GM12873 (cell line): ENCODE measurements at regions not wholly inside any gene's neighbourhood (a gene's known extent, or its start where the extent isn't known, plus 50 kb on each side); places are given as distances from the start of the nearest gene placed in this dataset.
A peak's percentile ranks its signal among the peaks of the same experiment; 100 is the strongest.

Experiments
- TF ChIP-seq, protein P1 (sequence below): IDR thresholded peaks from 2 replicates; pipeline ENCODE4 v1.5.1; 2012; ENCODE audit warnings: low read depth, mild to moderate bottlenecking, moderate library complexity, low read length, control low read depth; ENCODE audit not compliant: insufficient read depth; ENCODE audit errors: missing control alignments

GRCh38 chr2:131659168-131659572 lies 131.5 kb downstream of the CCDC74A start:
- TF ChIP-seq, protein P1, sequence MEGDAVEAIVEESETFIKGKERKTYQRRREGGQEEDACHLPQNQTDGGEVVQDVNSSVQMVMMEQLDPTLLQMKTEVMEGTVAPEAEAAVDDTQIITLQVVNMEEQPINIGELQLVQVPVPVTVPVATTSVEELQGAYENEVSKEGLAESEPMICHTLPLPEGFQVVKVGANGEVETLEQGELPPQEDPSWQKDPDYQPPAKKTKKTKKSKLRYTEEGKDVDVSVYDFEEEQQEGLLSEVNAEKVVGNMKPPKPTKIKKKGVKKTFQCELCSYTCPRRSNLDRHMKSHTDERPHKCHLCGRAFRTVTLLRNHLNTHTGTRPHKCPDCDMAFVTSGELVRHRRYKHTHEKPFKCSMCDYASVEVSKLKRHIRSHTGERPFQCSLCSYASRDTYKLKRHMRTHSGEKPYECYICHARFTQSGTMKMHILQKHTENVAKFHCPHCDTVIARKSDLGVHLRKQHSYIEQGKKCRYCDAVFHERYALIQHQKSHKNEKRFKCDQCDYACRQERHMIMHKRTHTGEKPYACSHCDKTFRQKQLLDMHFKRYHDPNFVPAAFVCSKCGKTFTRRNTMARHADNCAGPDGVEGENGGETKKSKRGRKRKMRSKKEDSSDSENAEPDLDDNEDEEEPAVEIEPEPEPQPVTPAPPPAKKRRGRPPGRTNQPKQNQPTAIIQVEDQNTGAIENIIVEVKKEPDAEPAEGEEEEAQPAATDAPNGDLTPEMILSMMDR = no peak

DNA sequence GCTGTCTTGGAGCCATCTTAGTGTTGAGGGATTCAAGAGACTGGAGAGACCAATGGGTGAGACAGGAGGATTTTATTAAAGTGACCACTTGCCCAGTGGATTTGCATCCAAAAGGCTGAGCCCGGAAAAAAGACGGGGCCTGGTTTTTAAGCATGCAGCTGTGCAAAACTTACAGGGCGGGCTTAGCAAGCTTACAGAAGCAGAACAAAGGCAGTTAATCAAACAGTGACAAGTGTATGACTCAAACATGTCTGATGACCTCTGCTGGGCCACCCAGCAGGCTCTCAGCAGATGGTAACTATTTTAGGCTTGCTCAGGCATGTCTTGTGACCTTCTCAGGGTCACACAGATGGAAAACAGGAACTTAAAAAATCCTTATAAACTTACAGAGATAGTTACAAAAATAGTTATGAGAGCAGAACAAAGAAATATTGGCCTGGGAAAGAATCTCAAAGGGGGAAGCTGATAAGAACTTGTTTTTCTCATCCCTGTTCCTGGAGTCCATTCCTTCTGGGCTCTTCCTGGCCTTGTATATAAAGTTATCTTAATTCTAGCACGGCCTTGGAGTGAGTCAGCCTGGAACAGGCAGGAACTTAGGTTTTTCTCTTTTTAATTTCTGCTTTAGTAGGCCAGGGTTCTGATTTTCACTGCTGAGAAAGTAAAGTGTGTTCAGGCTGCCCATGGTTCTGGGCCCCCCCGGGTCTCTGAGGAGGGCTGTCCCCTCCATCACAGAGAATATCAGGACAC lies 141.3 kb downstream of the CCDC74A start:
- TF ChIP-seq, protein P1 = peak; percentile 12

GRCh38 chr2:131672471-131673399 lies 145.0 kb downstream of the CCDC74A start:
- TF ChIP-seq, protein P1 = peak; percentile 72

GRCh38 chr2:131673400-131674173 lies 145.9 kb downstream of the CCDC74A start:
- TF ChIP-seq, protein P1 = peak; percentile 83

DNA sequence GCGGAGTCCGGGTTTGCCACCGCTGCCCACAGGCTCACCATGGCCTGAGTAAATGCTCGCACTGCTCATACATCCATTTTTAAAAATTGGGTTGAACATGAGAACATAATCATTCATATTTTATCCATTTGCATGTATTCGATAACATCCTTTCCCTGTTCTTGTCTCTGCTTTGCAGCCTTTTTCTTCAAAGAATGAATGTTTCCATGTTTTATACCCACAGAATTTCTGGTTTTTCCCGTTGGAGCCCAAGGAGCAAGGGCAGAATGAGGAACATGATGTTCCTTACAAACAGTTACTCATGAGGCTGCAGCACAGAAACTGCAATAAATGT lies 146.5 kb downstream of the CCDC74A start:
- TF ChIP-seq, protein P1 = no peak

- TF ChIP-seq, protein P1 = peak; percentile 27
Observed at GRCh38 chr2:131682122-131682944, 154.6 kb downstream of the CCDC74A start.
